Astrocyte of the hippocampus (primary cell): ENCODE measurements at regions not wholly inside any gene's neighbourhood (a gene's known extent, or its start where the extent isn't known, plus 50 kb on each side); places are given as distances from the start of the nearest gene placed in this dataset.

Source experiments
- DNase-seq: peaks from one replicate; pipeline ENCODE4 v3.0.0; 2011; ENCODE audit warnings: low read depth, low spot score

DNA sequence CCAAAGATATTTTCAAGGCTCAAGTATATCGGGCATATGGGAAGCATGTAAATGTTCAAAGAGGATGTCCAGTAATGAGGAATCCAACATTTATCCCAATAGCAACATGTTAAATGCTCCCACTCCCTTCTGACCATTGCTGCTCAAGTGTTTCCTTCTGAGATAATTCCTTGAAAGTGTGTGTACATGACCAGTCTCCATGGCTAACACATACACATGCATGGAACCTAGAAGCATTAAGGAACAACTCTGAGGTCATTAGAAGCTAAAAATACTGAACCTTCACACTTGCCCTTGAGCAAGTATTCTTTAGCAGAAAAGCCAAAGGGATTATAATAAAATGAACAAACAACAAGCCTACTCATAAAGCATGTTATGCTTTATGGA lies 433.8 kb upstream of the TCF4 start:
- no peak for DNase-seq

DNA sequence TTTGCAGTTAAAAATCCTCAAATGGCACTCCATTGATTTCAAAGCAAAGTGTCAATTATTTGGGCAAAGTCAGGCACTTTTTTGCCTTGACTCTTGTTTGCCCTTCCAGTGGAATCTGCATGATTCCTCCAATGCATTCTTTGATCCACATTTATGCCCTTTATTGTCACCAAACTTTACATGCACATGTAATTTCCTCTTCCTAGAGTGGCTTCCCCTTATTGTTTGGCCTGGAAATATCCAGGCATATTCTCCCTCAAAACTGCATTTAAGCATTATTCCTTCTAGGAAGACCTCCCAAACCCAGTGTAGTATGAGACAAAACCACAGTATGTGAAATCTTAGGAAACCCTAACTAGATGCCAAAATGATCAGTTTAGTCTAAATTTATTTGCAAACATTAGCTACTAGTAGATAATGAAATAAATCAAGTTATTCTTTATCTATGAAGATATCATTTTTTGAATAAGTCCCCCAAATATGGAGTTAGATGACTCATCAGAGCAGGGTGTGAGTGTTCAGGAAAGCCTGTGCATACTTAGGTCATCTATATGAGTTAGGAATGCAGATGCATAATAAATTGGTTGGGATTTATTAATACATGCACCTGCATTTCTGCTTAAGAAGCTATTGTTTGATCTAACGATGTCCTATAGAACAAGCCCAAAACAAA lies 433.3 kb upstream of the TCF4 start:
- no peak for DNase-seq

DNA sequence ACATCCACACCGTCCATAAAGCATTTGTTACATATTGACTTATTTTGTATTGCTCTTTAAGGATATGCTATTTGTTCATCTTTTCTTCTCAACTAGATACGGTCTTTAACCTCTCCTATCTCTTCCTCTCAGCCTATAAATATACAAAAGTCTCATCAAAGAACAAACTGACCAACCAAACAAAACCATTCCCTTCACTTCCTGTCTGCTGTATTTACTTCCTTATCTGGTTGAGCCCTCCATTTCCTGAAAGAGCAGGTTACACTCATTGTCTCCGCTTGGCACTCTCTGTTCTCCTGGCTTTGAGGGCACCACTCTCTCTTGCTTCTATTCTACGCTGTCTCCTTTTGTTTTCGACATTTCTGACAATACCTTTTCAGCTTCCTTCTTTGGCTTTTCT lies 431.9 kb upstream of the TCF4 start:
- no peak for DNase-seq

DNA sequence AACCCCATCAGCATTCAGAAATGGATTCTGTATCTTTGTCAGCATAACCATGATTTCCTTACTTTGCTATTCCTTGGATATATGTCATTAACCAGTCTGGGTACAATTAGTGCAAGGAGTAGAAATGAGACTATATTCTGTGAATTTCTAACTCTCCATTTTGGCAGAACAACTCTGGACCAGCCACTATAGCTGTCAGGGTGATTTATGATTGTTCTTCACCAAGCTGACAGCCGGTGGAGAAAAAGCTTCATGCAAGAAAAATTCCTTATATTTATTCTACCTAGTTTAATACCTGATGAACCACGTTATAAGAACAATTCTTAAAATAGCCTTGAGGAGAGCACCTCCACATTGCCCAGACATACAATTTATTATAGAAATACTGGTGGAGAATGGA lies 431.2 kb upstream of the TCF4 start:
- DNase-seq = no peak

DNA sequence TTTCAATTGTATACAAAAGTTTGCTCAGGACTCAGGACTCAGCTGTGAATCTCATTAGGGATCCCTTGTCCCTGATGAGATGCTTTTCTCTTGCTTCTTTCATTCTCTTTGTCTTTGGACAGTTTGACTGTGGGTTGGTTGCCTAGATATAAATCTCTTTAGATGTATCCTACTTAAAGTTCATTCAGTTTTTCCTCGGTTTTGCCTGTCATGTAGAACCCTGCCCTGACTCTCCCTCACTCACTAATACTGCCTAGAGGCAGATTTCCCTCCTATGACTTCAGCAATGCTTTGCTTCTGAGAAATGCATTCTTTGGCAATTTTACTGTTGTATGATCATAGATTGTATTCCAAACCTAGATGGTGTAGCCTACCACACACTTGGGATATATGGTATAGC lies 421.4 kb upstream of the TCF4 start:
- DNase-seq = no peak

DNA sequence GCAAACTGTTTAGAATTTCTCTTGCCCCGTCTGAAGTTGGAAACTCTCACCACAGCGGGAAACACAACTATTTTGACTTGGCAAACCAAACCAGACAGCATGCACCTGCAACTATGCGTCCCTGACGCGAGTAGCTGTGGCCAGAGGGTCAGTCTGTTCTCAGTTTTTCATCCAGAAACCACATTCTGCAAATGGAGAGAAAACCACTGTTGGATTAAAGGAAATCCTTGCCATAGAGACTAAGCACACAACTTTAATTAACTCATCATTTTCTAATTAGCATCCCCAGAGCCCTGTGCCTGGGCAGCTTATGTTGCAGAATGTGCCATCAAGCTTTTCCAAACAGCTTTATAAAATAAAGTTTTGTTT lies 415.7 kb upstream of the TCF4 start:
- DNase-seq = peak; percentile 76

DNA sequence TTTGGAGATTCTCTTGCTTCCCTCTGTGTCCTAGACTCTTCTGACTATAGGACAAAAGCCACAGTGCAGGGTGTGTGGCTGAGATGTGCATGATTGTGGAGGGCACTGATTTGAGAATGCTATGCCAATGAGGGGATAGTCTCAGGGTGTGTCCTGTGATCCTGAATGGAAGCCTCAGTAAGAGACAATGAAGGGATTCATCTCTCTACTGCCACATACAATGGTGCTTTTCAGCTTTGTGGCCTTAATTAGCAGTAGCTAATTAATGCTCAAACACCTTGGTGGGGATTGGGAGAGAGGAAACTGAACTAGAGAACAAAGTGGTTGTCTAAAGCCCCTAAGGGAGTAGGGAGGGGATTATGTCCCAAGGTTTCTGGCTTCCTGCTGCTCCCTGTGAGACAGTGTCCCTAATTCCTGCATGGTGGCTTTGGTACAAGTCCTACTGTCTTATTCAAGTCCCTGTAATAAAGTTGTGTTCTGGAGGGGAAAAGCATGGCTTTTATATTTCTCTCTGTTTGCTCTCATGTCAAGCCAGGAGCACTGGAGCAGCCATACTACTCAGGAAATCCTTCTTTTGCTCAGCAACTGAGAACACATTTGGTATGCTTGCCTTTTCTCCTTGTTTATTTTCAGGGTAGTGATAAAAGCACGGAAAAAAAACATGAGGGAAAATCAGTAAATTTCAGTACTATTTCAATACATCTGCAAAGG lies 415.2 kb upstream of the TCF4 start:
- no peak for DNase-seq

DNA sequence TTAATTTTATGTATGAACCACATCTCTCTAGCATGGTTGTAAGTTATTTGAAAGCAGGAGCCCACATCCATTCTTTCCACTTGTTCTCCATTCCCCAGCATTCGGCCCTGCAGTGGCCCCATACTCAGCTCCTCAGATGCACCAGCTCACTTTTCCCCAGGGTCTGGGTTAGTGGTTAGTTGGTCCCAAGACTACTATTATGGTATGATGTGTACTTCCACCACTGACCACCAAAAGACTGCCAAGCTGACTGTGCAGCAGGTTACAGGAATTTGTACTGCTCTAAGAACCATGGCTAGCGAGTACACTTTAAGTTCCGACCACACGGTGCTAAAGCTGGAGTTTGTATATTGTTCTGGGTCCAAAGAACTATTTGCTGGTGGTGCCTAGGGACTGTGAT lies 413.6 kb upstream of the TCF4 start:
- peak; percentile 48 for DNase-seq

DNA sequence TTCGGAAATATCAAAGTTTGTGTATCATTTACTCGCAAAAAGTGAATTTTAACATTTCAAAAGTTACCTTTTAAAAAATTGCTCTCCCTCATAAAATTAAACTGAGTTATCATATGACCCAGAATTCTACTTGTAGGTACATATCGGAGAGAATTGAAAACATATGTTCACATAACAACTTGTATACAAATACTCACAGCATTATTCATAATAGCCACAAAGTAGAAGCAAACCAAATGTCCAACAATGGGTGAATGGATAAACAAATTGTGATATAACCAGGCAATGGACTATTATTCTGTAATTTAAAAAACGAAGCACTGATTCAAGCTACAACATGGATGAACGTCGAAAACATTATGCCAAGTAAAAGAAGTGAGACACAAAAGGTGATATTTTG lies 412.0 kb upstream of the TCF4 start:
- DNase-seq = no peak

DNA sequence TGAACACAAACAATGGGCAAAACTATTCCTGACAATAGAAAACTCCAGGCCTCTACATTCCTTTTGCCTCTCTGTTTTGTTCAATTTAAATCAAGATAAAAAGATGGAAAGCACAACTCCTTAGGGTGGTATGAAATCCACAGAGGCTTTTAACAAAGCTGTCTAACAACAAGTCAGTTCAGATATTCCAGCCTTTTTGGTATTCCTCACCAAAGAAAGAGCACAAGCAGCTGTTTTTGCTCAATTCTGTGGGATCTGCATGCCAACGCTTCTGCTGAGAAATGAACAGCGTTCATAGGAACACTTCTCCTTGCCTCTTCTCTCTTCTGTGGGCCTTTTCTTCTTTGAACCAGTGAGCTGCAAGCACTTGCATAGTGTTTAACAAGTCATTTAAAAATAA lies 411.6 kb upstream of the TCF4 start:
- DNase-seq = peak; percentile 11

DNA sequence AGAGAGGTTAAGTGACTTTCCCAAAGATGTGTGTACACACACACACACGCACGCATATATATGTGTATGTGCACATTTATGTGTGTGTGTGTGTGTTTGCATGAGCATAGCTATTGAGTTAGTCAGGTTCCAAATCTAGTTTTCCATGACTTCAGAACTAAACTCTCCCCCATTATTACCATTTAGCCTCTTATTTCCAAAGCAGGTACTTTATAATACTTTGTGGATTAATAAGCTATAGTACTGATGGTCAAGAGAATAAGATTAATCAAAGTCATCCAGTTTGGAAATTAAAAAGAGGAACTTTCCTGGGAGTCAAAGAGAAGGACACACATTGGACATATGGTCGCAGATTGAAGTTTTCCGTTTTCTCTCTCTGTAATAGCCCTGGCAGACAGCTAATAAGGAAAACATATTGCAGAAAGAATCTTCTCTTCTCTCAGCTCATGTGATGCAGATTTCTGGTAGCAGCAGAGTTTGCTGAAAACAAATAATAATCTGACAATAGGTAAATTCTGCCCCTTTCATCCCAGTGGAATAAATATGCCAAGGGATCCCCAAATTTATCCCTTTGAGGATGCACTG lies 410.9 kb upstream of the TCF4 start:
- DNase-seq = no peak

DNA sequence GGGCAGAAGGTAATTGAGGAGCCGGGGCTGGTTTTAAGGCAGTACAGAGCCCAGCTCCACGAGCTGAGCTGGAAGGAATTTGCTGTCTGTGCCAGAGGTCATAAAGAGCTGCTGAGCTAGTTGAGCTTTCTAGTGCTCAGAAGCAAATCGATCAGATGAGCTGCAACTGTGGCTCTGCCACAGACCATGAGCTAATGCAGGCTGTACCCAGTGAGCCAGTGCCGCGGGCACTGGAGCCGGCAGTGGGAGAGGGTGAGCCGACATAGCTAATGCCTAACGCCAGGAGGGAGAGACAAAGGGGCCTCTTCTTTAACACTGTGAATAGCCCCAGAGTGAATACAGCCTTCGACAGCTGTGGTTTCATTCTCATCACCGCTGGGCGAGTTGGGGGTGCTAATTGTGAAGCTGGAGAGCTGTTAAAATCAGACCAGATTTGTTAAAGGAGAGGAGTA lies 410.1 kb upstream of the TCF4 start:
- peak; percentile 79 for DNase-seq

DNA sequence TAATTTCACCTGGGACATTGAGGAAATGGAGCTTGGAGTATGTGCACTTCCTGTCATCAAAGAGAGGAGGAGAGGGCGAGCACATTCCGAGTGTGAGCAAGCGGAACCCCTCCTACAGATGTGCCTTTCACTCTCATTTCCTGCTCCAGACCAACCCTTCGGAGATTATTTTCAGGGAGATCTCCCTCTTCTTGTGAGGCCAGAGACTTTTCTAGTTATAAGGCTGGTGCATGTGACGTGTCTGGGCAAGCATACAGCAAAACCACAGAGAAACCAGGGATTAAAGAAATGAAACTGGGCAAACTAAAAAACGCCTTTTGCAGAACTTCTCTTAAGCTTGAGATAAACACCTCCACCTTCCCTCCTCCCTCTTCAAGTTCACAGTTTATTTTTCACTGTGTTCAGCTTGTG lies 409.2 kb upstream of the TCF4 start:
- DNase-seq = peak; percentile 38

DNA sequence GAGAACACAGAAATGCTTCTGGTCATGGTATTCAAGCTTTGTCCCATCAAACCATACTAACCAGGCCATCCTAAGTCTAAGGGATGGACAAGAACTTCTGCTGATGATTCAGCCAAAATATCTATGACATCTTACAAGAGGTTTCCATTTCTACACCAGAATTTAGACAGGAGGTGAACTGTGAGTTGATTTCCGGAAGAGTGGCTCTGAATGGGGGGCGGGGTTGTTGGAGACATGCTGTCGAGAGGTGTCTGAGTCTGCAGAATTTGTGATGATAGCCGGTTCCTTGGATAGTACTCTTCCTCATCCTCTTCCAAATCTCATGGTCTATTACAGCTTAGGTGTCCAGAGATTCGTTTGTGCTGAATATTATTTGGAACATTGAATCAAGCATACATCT lies 408.7 kb upstream of the TCF4 start:
- no peak for DNase-seq

DNA sequence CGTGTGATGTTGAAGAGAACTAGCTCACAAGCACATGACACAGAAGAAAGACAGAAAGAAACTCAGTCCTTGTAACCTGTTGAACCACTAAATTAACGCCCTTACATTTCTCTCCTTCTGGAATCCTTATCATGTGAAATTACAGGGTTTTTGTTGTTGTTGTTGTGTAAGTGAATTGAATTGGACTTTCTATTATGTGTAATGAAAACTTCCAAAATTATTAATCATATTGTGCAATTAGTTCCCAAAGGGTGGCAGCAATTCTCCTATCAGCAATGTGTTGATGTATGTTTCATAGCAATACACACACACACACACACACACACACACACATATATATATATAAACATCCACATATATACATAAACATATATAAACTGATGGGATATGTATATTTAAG lies 402.2 kb upstream of the TCF4 start:
- no peak for DNase-seq

DNA sequence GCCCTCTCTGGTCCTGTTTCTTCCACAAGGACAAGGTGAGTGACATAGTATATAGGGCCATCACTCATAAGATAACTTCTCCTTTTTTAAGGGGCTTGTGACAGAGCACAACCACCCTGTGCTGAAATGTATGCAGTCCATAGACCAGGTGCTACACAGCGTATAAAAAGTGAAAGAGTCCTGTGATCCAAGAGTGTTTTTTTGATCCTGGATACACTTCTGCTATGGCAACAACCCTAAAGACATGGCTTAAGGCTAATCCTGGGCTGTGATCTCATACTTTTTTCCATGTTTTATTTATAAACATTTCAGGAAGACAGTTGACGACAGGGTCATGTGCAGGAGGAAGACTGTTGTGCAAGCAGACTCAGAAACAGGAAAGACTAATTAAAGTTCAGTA lies 400.5 kb upstream of the TCF4 start:
- DNase-seq = no peak

DNA sequence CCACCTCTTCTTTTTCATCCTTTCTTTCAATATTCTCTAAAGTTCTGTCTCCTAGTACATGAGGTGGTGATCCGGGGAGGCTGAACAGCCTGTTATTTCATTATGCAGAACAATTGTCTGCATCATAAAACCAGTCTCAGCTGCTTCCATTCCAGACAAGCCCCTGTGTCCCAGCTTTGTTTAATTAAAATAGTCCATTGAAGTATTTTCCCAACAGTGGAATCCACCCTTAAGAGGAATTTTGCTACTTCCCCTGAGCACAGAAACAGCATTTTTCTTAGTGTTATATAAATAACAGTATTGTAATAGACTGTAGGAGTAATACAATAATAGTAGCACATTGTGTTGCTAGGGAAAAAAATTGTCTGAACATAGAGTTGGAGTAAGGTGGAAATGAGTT lies 395.4 kb upstream of the TCF4 start:
- DNase-seq = no peak

DNA sequence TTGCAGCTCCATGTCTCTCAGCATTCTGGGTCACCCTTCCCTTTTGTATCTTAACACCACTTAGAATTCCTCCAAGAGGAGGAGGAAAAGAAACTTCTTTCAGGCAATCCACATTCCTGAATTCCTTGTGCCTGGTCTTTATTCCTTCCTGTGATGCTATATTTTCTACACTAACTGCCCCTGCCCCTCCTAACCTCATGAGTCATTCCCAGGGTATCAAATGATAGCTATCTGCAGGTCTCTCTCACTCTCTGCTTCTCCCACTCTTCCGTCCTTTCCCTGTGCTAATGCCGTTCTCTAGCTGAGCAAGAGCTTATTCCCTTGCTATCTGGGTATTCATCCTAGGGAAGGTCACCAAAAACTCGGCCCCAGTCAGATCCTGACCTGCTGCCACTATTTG lies 395.0 kb upstream of the TCF4 start:
- peak; percentile 10 for DNase-seq

DNA sequence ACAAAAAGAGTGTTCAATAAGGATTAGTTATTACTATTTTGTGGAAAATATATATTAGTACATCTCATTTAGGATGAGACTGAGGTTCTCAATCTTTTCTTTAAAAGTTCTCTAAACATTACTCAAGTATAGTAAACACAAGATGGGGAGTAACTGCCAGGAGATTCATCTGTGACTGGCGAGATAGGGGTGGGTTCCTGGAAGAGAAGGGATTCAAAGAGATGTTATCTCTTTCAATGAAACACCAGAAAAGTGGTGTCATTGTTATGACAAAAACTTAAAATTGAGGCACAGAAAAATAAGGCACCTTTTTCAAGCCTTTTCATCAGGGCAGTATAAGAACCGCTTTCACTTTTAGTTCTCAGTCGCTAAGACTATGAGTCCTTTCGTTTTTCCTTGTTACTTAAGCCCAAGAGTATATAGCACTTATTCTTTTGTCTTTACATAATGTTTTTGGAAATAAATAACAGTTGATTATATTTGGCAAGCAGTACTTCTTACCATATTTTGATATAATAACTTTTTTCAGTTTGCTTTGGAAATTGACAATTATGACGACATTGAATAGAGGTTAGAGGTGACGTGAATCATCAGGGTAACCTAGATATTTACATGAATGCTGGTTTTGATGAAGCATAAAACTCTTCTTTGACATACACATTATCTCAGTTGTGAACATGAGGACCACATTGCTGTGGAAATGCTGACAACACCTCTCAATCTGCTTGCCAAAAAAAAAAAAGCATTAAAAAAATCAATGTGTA lies 393.9 kb upstream of the TCF4 start:
- no peak for DNase-seq

DNA sequence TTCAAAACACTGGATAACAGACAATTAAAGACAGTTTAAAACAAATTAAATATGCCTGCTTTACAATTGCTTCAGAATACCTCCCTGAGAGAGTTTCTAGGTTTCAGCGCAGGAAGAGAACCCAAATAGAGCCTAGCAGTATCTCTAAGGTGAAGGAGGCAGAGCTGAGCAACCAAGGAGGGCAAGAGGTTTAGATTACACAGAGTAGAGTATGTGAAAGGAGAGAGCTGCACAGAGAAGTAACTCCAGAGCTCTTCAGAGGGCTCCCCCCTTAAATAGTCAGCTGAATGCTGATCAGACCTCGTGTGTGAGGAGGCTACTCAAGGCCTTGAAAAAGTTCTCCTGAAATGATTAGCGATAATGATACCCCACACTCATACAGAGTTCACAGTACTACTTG lies 386.5 kb upstream of the TCF4 start:
- no peak for DNase-seq

DNA sequence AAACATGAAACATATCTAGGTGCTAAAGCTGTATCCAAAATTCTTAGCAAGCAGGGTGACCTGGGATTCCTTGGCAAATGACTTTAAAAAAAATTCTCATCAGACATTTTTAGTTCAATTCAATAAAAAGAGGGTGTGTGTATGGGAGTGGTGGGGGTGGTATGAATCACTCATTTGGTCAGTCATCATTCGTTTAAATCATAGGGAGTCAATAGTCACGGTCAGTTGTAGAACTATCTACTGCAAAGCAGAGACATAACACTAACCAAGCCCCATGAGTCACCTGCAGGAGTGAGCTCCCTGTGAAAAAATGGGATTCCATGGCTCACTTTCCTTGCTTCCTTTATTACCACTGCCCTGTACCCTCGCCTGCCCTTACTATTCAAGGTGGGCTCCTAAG lies 380.6 kb upstream of the TCF4 start:
- DNase-seq = no peak

DNA sequence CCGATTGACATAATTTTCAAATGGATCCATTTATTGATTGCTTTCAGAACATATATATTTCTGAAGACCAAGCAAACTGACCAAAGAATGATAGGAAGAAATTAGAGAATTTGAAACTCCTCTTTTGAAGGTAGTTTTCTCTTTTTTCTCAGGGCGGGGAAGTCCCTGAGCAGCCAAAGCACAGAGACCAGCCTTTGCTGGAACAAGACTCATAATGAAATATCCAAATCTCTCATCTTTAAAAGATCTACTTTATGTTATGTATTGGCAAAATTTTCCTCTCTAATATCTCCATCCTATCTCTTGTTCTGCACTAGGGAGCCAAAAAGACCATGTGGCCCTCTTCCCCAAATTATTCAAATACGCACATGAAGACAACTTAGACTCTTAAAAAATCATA lies 379.0 kb upstream of the TCF4 start:
- no peak for DNase-seq

DNA sequence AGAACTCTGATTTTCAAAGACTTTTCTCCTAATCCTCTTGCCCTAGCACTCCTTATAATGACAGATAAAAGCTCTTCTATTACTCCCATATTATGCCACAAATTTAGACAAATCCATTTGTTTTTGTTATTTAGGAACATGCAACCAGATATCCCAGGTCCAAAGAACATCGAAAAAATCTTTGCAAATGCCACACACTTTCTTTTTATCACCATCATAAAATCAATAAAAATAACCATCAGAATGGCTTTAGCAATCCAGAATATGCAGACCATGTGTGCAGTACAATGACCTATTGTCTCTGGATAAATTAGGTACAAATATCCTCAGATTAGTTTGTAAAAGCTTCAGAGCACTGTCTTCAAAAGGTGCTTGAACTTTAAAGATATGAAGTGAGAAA lies 376.2 kb upstream of the TCF4 start:
- no peak for DNase-seq
